Nephron progenitor cell (in vitro differentiated cells): ENCODE measurements at regions not wholly inside any gene's neighbourhood (a gene's known extent, or its start where the extent isn't known, plus 50 kb on each side); places are given as distances from the start of the nearest gene placed in this dataset.

Experiments
- DNase-seq: peaks from one replicate; pipeline ENCODE4 v3.0.0; 2021
- H3K27ac Mint-ChIP-seq: 2 replicates; pipeline ENCODE4 v1.8.0; 2021; ENCODE audit warnings: mild to moderate bottlenecking, moderate library complexity, mixed read lengths
- H3K27me3 Mint-ChIP-seq: 2 replicates; pipeline ENCODE4 v1.8.0; 2021; ENCODE audit warnings: mild to moderate bottlenecking, low read depth, mixed read lengths; ENCODE audit not compliant: poor library complexity
- H3K36me3 Mint-ChIP-seq: 2 replicates; pipeline ENCODE4 v1.8.0; 2021; ENCODE audit warnings: low read depth, mixed read lengths
- H3K4me1 Mint-ChIP-seq: 2 replicates; pipeline ENCODE4 v1.8.0; 2021; ENCODE audit warnings: mixed read lengths
- H3K4me3 Mint-ChIP-seq: 2 replicates; pipeline ENCODE4 v1.8.0; 2021; ENCODE audit warnings: mild to moderate bottlenecking, moderate library complexity, mixed read lengths
- H3K9me3 Mint-ChIP-seq: 2 replicates; pipeline ENCODE4 v1.8.0; 2021; ENCODE audit warnings: mild to moderate bottlenecking, moderate library complexity, mixed read lengths
- TF ChIP-seq, protein P1 (sequence below): fragments of 200-600 bp; sonication (generic); IDR thresholded peaks from 2 replicates; pipeline ENCODE4 v1.5.0; 2021; ENCODE audit warnings: antibody characterized with exemption

- Mint-ChIP-seq H3K9me3 (peaks cover 13% of the 10 kb centered on the region), H3K4me1 (no peaks in the 10 kb centered on the region), H3K4me3 (no peak overlapping the region), H3K27ac (no peak overlapping the region), H3K36me3 (no peaks in the 10 kb centered on the region), H3K27me3 (no peaks in the 10 kb centered on the region)
- no peak for DNase-seq
- TF ChIP-seq, protein P1, sequence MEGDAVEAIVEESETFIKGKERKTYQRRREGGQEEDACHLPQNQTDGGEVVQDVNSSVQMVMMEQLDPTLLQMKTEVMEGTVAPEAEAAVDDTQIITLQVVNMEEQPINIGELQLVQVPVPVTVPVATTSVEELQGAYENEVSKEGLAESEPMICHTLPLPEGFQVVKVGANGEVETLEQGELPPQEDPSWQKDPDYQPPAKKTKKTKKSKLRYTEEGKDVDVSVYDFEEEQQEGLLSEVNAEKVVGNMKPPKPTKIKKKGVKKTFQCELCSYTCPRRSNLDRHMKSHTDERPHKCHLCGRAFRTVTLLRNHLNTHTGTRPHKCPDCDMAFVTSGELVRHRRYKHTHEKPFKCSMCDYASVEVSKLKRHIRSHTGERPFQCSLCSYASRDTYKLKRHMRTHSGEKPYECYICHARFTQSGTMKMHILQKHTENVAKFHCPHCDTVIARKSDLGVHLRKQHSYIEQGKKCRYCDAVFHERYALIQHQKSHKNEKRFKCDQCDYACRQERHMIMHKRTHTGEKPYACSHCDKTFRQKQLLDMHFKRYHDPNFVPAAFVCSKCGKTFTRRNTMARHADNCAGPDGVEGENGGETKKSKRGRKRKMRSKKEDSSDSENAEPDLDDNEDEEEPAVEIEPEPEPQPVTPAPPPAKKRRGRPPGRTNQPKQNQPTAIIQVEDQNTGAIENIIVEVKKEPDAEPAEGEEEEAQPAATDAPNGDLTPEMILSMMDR, result no peak
Measured at GRCh38 chr3:82954486-82954885, 1193.0 kb upstream of the GBE1 start.

DNA sequence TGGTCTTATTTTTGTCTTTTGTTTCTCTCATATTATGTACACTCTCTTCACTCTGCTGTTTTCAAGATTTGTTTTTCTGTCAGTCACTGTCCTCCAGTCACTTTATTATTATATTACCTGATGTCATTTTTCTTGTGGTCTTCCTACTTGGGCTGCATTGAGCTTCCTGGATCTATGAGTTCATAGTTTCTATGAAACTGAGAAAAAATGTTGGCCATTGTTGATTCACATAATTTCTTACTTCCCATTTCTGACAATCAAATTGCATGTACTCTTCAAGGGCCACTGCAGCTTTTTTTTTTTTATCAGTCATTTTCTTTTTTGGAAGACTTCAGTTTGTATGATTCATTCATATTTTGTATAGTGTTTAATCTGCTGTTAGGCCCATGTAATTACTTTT lies 1180.6 kb upstream of the GBE1 start:
- H3K4me1 Mint-ChIP-seq, result no peaks in the 10 kb centered on the region
- H3K4me3 Mint-ChIP-seq, result no peak overlapping the region
- no peaks in the 10 kb centered on the region for H3K36me3 Mint-ChIP-seq
- peaks cover 23% of the 10 kb centered on the region for H3K9me3 Mint-ChIP-seq
- H3K27me3 Mint-ChIP-seq, result no peaks in the 10 kb centered on the region
- no peak overlapping the region for H3K27ac Mint-ChIP-seq
- TF ChIP-seq, protein P1, result no peak
- DNase-seq, result no peak

DNA sequence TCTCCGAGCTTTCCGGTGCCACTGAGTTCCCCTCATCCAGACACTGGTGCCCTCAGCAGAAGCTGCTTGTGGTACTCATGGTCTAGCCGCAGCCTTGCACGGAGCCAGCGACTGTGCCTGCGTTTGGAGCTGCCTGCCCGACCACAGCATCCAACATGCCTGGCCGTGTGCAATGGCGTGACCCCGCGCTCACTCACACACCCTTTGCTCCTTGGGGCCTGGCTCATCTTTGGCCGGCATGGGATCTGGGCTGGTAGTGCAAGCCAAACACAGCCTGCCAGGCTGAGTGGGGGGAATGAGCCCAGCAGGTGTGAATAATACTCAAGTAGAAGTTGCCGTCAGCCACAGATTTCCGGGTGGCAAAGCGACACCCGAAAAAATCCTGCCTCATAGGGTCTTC lies 1178.7 kb upstream of the GBE1 start:
- Mint-ChIP-seq H3K9me3 (peaks cover 24% of the 10 kb centered on the region), H3K36me3 (no peaks in the 10 kb centered on the region), H3K4me1 (no peaks in the 10 kb centered on the region), H3K27ac (no peak overlapping the region), H3K27me3 (no peaks in the 10 kb centered on the region), H3K4me3 (no peak overlapping the region)
- DNase-seq, result no peak
- TF ChIP-seq, protein P1, result no peak

GRCh38 chr3:82939491-82940097 lies 1178.1 kb upstream of the GBE1 start:
- Mint-ChIP-seq H3K4me1 (no peaks in the 10 kb centered on the region), H3K9me3 (peaks cover 19% of the 10 kb centered on the region), H3K27ac (no peak overlapping the region), H3K4me3 (no peak overlapping the region), H3K36me3 (no peaks in the 10 kb centered on the region), H3K27me3 (no peaks in the 10 kb centered on the region)
- TF ChIP-seq, protein P1, result no peak
- DNase-seq, result no peak

DNA sequence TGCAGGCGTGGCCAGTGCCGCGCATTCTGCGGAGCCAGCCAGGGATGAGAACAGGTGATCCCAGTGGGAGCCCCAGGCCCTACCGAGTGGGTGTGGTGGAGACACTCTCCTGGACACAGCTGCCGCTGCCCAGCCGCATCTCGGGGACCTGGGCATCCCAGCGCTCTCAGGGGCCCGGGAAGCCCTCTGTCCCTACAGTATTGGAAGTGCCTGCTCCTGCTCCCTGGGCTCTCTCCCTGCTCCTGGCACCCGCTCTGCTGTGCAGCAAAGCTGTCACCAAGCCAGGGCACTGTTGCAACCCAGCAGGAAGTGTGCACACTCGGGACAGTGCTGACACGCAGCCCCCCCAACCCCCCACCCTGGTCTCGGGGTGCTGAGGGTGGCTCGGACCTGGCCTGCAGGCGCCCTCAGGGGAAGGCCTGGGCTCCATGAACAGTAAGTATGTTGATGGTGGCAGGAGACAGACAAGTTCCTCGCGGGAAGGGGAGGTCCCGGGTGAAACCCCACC lies 1177.4 kb upstream of the GBE1 start:
- TF ChIP-seq, protein P1, result no peak
- H3K4me1 Mint-ChIP-seq, result no peaks in the 10 kb centered on the region
- peaks cover 12% of the 10 kb centered on the region for H3K9me3 Mint-ChIP-seq
- no peaks in the 10 kb centered on the region for H3K27me3 Mint-ChIP-seq
- no peaks in the 10 kb centered on the region for H3K36me3 Mint-ChIP-seq
- no peak for DNase-seq
- no peak overlapping the region for H3K27ac Mint-ChIP-seq
- H3K4me3 Mint-ChIP-seq, result no peak overlapping the region
